ENCODE measurements at regions not wholly inside any gene's neighbourhood (a gene's known extent, or its start where the extent isn't known, plus 50 kb on each side); places are given as distances from the start of the nearest gene placed in this dataset.

- H3K4me3 ChIP-seq = no peak overlapping the region
- intact Hi-C loops (cut with DNase I) = no loop called here
- ATAC-seq = no peak
These were observed 87.2 kb upstream of the PITX2 start for GRCh38 chr4:110710070-110710469.

GRCh38 chr4:110712486-110712885, 89.6 kb upstream of the PITX2 start:
- Histone ChIP-seq H3K4me1 (no peaks in the 10 kb centered on the region), H3K27me3 (no peaks in the 10 kb centered on the region), H3K36me3 (replicated peaks in 1 of 2; ENCODE audit: insufficient read depth in 1 of 2, low read depth in 2 of 2) (no peaks in the 10 kb centered on the region), H3K9me3 (no peaks in the 10 kb centered on the region), H3K27ac (no peak overlapping the region), H3K4me3 (no peak overlapping the region)
- DNase-seq (no peak), ATAC-seq (no peak)
- intact Hi-C loops (cut with DNase I) = no loop called here
- TF ChIP-seq CTCF (IDR thresholded peaks at IDR 0.05) (no peak), POLR2A (IDR thresholded peaks at IDR 0.05) (no peak)
- WGBS, 2 donors = 58 to 74% methylated on average over 3 of the region's 3 CpGs

More at GRCh38 chr4:110710070-110710469, 87.2 kb upstream of the PITX2 start:
- WGBS, 2 donors = 72 to 74% methylated on average over 2 of the region's 2 CpGs
- DNase-seq = no peak
- no peaks in the 10 kb centered on the region for H3K4me1 ChIP-seq
- no peak overlapping the region for H3K27ac ChIP-seq
- H3K9me3 ChIP-seq = no peaks in the 10 kb centered on the region
- no peaks in the 10 kb centered on the region for H3K36me3 ChIP-seq (replicated peaks in 1 of 2; ENCODE audit: insufficient read depth in 1 of 2, low read depth in 2 of 2)
- H3K27me3 ChIP-seq = no peaks in the 10 kb centered on the region
- no peak for TF ChIP-seq CTCF (IDR thresholded peaks at IDR 0.05)
- TF ChIP-seq POLR2A (IDR thresholded peaks at IDR 0.05) = no peak

GRCh38 chr4:110730318-110730717, 107.4 kb upstream of the PITX2 start:
- Histone ChIP-seq H3K36me3 (replicated peaks in 1 of 2; ENCODE audit: insufficient read depth in 1 of 2, low read depth in 2 of 2) (no peaks in the 10 kb centered on the region), H3K4me3 (no peak overlapping the region), H3K4me1 (no peaks in the 10 kb centered on the region), H3K27me3 (no peaks in the 10 kb centered on the region), H3K27ac (no peak overlapping the region), H3K9me3 (no peaks in the 10 kb centered on the region)
- DNase-seq = no peak
- no peak for ATAC-seq
- no peak for TF ChIP-seq POLR2A (IDR thresholded peaks at IDR 0.05)
- TF ChIP-seq CTCF (IDR thresholded peaks at IDR 0.05) = no peak
- WGBS, 2 donors = 54 to 62% methylated on average over 3 of the region's 3 CpGs
- intact Hi-C loops (cut with DNase I) = no loop called here

- H3K27ac ChIP-seq = no peak overlapping the region
- no peaks in the 10 kb centered on the region for H3K4me1 ChIP-seq
- H3K4me3 ChIP-seq = no peak overlapping the region
- no peak for TF ChIP-seq POLR2A (IDR thresholded peaks at IDR 0.05)
- no peak for TF ChIP-seq CTCF (IDR thresholded peaks at IDR 0.05)
- no peak for ATAC-seq
- H3K36me3 ChIP-seq (replicated peaks in 1 of 2; ENCODE audit: insufficient read depth in 1 of 2, low read depth in 2 of 2) = no peaks in the 10 kb centered on the region
- DNase-seq = no peak
- no peaks in the 10 kb centered on the region for H3K27me3 ChIP-seq
- no peaks in the 10 kb centered on the region for H3K9me3 ChIP-seq
- intact Hi-C loops (cut with DNase I) = no loop called here
- WGBS, 2 donors = 64 to 82% methylated on average over 4 of the region's 4 CpGs
These were observed 111.0 kb upstream of the PITX2 start for GRCh38 chr4:110733901-110734300.

GRCh38 chr4:110735686-110736085, 112.8 kb upstream of the PITX2 start:
- Histone ChIP-seq H3K27ac (no peak overlapping the region), H3K36me3 (replicated peaks in 1 of 2; ENCODE audit: insufficient read depth in 1 of 2, low read depth in 2 of 2) (no peaks in the 10 kb centered on the region), H3K4me3 (no peak overlapping the region), H3K4me1 (no peaks in the 10 kb centered on the region), H3K9me3 (no peaks in the 10 kb centered on the region), H3K27me3 (no peaks in the 10 kb centered on the region)
- 63 to 81% methylated on average over 1 of the region's 1 CpG for WGBS, 2 donors
- ATAC-seq (no peak), DNase-seq (no peak)
- intact Hi-C loops (cut with DNase I) = no loop called here
- no peak for TF ChIP-seq POLR2A (IDR thresholded peaks at IDR 0.05)
